ENCODE measurements at regions not wholly inside any gene's neighbourhood (a gene's known extent, or its start where the extent isn't known, plus 50 kb on each side); places are given as distances from the start of the nearest gene placed in this dataset.

- H3K27me3 ChIP-seq, result no peaks in the 10 kb centered on the region
- no peak for ATAC-seq
- TF ChIP-seq, protein P1, sequence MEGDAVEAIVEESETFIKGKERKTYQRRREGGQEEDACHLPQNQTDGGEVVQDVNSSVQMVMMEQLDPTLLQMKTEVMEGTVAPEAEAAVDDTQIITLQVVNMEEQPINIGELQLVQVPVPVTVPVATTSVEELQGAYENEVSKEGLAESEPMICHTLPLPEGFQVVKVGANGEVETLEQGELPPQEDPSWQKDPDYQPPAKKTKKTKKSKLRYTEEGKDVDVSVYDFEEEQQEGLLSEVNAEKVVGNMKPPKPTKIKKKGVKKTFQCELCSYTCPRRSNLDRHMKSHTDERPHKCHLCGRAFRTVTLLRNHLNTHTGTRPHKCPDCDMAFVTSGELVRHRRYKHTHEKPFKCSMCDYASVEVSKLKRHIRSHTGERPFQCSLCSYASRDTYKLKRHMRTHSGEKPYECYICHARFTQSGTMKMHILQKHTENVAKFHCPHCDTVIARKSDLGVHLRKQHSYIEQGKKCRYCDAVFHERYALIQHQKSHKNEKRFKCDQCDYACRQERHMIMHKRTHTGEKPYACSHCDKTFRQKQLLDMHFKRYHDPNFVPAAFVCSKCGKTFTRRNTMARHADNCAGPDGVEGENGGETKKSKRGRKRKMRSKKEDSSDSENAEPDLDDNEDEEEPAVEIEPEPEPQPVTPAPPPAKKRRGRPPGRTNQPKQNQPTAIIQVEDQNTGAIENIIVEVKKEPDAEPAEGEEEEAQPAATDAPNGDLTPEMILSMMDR (IDR thresholded peaks at IDR 0.05), result no peak
- TF ChIP-seq EP300 (IDR thresholded peaks at IDR 0.05), result no peak
- TF ChIP-seq POLR2AphosphoS5 (IDR thresholded peaks at IDR 0.05), result no peak
- TF ChIP-seq POLR2A (IDR thresholded peaks at IDR 0.05), result no peak
- H3K4me1 ChIP-seq, result no peaks in the 10 kb centered on the region
- H3K27ac ChIP-seq, result no peak overlapping the region
- no peaks in the 10 kb centered on the region for H3K9me3 ChIP-seq
- H3K4me3 ChIP-seq, result no peak overlapping the region
- 88 to 93% methylated on average over 2 of the region's 2 CpGs for WGBS, 2 donors (ENCODE audit: low coverage in 1 of 2)
- H3K36me3 ChIP-seq, result no peaks in the 10 kb centered on the region
Measured at GRCh38 chr12:42801271-42801670, 211.7 kb upstream of the PRICKLE1 start.

GRCh38 chr12:42799966-42800365 is 210.4 kb upstream of the PRICKLE1 start:
- Histone ChIP-seq H3K4me1 (no peaks in the 10 kb centered on the region), H3K9me3 (no peaks in the 10 kb centered on the region), H3K36me3 (no peaks in the 10 kb centered on the region), H3K27me3 (no peaks in the 10 kb centered on the region), H3K27ac (no peak overlapping the region), H3K4me3 (no peak overlapping the region)
- 93 to 100% methylated on average over 1 of the region's 1 CpG for WGBS, 2 donors (ENCODE audit: low coverage in 1 of 2)
- no peak for ATAC-seq
- no peak for TF ChIP-seq POLR2AphosphoS5 (IDR thresholded peaks at IDR 0.05)
- no peak for TF ChIP-seq POLR2A (IDR thresholded peaks at IDR 0.05)
- no peak for TF ChIP-seq EP300 (IDR thresholded peaks at IDR 0.05)
- TF ChIP-seq, protein P1 (IDR thresholded peaks at IDR 0.05), result no peak

GRCh38 chr12:42798811-42799438 is 209.4 kb upstream of the PRICKLE1 start:
- Histone ChIP-seq H3K9me3 (no peaks in the 10 kb centered on the region), H3K4me1 (no peaks in the 10 kb centered on the region), H3K27ac (no peak overlapping the region), H3K27me3 (no peaks in the 10 kb centered on the region), H3K4me3 (no peak overlapping the region), H3K36me3 (no peaks in the 10 kb centered on the region)
- TF ChIP-seq, protein P1 (IDR thresholded peaks at IDR 0.05), result no peak
- TF ChIP-seq POLR2A (IDR thresholded peaks at IDR 0.05), result no peak
- ATAC-seq, result no peak
- 86 to 95% methylated on average over 2 of the region's 2 CpGs for WGBS, 2 donors (ENCODE audit: low coverage in 1 of 2)

- no peak for TF ChIP-seq EP300 (IDR thresholded peaks at IDR 0.05)
- TF ChIP-seq, protein P1 (IDR thresholded peaks at IDR 0.05), result no peak
- no peak for TF ChIP-seq POLR2AphosphoS5 (IDR thresholded peaks at IDR 0.05)
- no peak for TF ChIP-seq POLR2A (IDR thresholded peaks at IDR 0.05)
- Histone ChIP-seq H3K4me1 (no peaks in the 10 kb centered on the region), H3K27me3 (no peaks in the 10 kb centered on the region), H3K4me3 (no peak overlapping the region), H3K9me3 (no peaks in the 10 kb centered on the region), H3K27ac (no peak overlapping the region), H3K36me3 (no peaks in the 10 kb centered on the region)
- ATAC-seq, result no peak
- 65 to 82% methylated on average over 2 of the region's 2 CpGs for WGBS, 2 donors (ENCODE audit: low coverage in 1 of 2)
Measured at GRCh38 chr12:42794806-42795205, 205.3 kb upstream of the PRICKLE1 start.

GRCh38 chr12:42793166-42793565 is 203.6 kb upstream of the PRICKLE1 start:
- no peak for TF ChIP-seq POLR2AphosphoS5 (IDR thresholded peaks at IDR 0.05)
- TF ChIP-seq, protein P1 (IDR thresholded peaks at IDR 0.05), result no peak
- TF ChIP-seq POLR2A (IDR thresholded peaks at IDR 0.05), result no peak
- no peak for TF ChIP-seq EP300 (IDR thresholded peaks at IDR 0.05)

More at GRCh38 chr12:42793166-42793565, 203.6 kb upstream of the PRICKLE1 start:
- Histone ChIP-seq H3K36me3 (no peaks in the 10 kb centered on the region), H3K4me1 (no peaks in the 10 kb centered on the region), H3K27ac (no peak overlapping the region), H3K27me3 (no peaks in the 10 kb centered on the region), H3K9me3 (no peaks in the 10 kb centered on the region), H3K4me3 (no peak overlapping the region)
- 100% methylated on average over 1 of the region's 1 CpG for WGBS, 2 donors (ENCODE audit: low coverage in 1 of 2)
- no peak for ATAC-seq
